Cardiac fibroblast (primary cell): ENCODE measurements at regions not wholly inside any gene's neighbourhood (a gene's known extent, or its start where the extent isn't known, plus 50 kb on each side); places are given as distances from the start of the nearest gene placed in this dataset.
"Not testable (repeated sequence)": the region's sequence is repeated elsewhere in the genome, so short reads cannot be mapped to it uniquely, and the experiment has no call there.

ENCODE experiments used
- DNase-seq, 2 donors: peaks; one replicate each; pipeline versions ENCODE4 v3.0.0 to v3.0.0-alpha.2; 2010; ENCODE audit warnings: low read depth in 2 of 2
- H3K4me3 ChIP-seq, 2 donors: replicated peaks in 1 of 2; 1 replicate in 1 of 2; 2 replicates in 1 of 2; pipeline ENCODE4 v1.5.1; 2011; ENCODE audit warnings: low read depth in 2 of 2, low read length in 2 of 2, mild to moderate bottlenecking in 2 of 2, moderate library complexity in 1 of 2
- CTCF ChIP-seq: IDR thresholded peaks from one replicate; pipeline ENCODE4 v1.5.1; 2011; ENCODE audit warnings: low read depth, mild to moderate bottlenecking, low read length, inconsistent platforms

- peak in 1 of 2 donors; percentile 3 for DNase-seq
- no peak overlapping the region for H3K4me3 ChIP-seq
- TF ChIP-seq CTCF = no peak
Observed at GRCh38 chr14:86779416-86779815, 1213.6 kb downstream of the GALC start.

GRCh38 chr14:86777963-86778602 is 1214.9 kb downstream of the GALC start:
- DNase-seq = peak; percentile 62 to 73
- no peak overlapping the region for H3K4me3 ChIP-seq
- no peak for TF ChIP-seq CTCF

GRCh38 chr14:86775896-86776295 is 1217.1 kb downstream of the GALC start:
- DNase-seq, H3K4me3 ChIP-seq: not testable (repeated sequence)

- no peak for DNase-seq
- no peak overlapping the region for H3K4me3 ChIP-seq
- no peak for TF ChIP-seq CTCF
Observed at GRCh38 chr14:86774916-86775315, 1218.1 kb downstream of the GALC start.

- no peak overlapping the region for H3K4me3 ChIP-seq
- DNase-seq = no peak
- TF ChIP-seq CTCF = no peak
Observed at GRCh38 chr14:86772075-86772474, 1220.9 kb downstream of the GALC start.

GRCh38 chr14:86770186-86770585 is 1222.8 kb downstream of the GALC start:
- H3K4me3 ChIP-seq = no peak overlapping the region
- no peak for DNase-seq
- TF ChIP-seq CTCF = no peak

GRCh38 chr14:86766469-86766868 is 1226.5 kb downstream of the GALC start:
- no peak for TF ChIP-seq CTCF
- DNase-seq = no peak
- H3K4me3 ChIP-seq = no peak overlapping the region
